ENCODE measurements at regions not wholly inside any gene's neighbourhood (a gene's known extent, or its start where the extent isn't known, plus 50 kb on each side); places are given as distances from the start of the nearest gene placed in this dataset.

GRCh38 chr6:14031516-14031915, 86.1 kb upstream of the CD83 start:
- no peak for DNase-seq (ENCODE audit: low read depth)

- DNase-seq (ENCODE audit: low read depth), result no peak
Observed at GRCh38 chr6:14035071-14035847, 82.3 kb upstream of the CD83 start.

GRCh38 chr6:14035874-14036273, 81.7 kb upstream of the CD83 start:
- DNase-seq (ENCODE audit: low read depth), result no peak

DNA sequence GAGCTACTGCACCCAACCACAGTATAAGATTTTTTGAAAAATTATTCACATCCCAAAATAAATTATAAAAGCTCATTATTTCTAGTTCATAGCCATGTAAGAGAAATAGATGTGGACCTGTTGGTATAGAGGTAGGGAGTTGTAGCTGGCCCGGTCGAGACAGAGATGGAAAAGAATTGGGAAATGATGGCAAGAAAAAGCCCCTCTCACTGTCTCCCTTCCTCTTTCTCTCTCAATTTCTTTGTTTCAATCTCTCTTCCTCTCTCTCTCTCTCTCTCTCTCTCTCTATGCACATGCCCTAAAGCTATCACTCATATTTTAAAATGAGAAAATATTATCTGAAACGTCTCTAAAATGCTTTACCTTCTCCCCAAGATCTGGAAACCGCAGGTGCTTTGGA, 80.7 kb upstream of the CD83 start:
- DNase-seq (ENCODE audit: low read depth), result no peak

DNA sequence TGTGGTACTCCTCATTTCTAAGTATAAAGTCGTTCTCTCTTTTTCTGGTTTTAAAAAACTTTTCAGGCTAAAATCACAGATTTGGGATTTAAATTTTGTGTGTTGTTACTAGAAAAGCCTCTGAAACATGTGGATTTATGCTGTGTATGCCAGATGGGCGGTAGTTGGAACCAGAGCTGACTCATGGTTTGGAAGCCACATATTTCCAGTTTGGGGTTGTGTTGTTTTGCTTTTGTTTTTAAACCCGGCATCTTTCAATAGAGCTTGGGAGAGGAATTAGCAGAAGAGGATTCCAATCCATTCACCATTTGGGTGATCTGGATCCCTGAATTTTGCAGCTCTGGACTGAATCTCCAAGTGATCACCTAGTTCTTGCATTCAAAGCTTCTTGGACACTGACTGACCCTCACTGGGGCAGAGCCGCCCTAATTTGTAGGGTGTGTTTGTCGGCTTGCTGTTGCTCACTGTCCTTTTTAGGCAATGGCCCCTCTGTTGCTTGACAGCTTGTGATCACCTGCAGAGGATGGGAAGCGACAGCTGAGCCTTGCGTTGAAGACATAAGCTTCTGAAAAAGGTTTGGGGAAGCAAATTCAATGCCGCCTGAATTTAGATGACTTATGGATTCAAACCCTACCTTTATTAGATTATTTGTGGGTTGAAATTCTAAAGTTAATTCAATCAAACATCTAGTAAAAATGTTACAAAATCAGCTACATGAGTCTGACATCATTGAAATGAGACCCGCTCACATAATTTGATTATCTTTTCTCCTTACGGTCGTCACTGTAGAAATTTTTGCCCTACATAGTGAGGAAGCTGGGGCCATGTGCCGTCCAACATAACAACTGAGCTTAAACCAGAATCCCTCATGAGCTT, 79.9 kb upstream of the CD83 start:
- peak; percentile 39 for DNase-seq (ENCODE audit: low read depth)

GRCh38 chr6:14038467-14039437, 78.8 kb upstream of the CD83 start:
- DNase-seq (ENCODE audit: low read depth), result no peak

GRCh38 chr6:14040042-14040441, 77.5 kb upstream of the CD83 start:
- DNase-seq (ENCODE audit: low read depth), result no peak

DNA sequence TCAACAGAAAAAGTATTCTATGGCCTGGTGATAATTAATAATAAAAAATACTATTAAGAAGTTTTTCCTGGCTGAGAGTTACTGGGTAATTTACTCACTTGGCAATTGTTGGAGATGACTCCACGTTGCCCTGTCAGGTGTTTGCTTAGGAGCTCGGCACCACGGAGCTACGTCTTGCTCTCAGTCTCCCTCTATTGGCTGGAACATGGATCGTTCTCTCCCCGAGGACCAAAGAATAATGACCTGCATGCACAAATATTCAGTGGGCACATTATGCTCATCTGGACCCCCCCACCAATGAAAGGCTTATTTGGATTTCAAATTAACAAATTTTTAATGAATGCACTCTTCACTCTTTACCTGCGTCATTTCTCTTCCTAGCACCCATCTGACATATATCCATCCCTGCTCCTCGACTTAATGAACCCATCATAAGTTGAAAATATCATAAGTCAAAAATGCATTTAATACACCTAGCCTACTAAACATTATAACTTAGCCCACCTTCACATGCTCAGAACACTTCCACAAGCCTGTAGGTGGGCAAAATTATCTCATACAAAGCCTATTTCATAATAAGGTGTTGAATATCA, 71.0 kb upstream of the CD83 start:
- no peak for DNase-seq (ENCODE audit: low read depth)

GRCh38 chr6:14047151-14047740, 70.3 kb upstream of the CD83 start:
- no peak for DNase-seq (ENCODE audit: low read depth)

- DNase-seq (ENCODE audit: low read depth), result no peak
Observed at GRCh38 chr6:14048837-14049236, 68.7 kb upstream of the CD83 start.

DNA sequence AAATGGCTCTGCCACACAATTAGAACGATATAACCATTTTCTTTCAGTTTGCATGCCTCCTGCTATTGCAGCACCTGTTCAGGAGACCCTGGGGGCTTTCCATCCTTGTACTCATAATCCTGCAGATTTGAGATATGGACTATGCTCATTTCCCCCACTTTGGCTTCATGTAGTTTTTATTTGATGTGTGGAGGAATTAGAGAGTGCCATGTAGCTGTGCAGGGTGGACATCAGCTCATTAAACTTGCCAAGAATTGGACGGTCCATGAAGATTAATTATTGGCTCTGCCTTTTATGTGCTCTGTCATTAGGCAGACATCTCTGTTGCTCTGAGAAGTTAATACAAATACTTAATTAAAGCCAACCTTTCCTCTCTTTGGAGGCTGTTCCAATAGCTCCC, 66.2 kb upstream of the CD83 start:
- no peak for DNase-seq (ENCODE audit: low read depth)

DNA sequence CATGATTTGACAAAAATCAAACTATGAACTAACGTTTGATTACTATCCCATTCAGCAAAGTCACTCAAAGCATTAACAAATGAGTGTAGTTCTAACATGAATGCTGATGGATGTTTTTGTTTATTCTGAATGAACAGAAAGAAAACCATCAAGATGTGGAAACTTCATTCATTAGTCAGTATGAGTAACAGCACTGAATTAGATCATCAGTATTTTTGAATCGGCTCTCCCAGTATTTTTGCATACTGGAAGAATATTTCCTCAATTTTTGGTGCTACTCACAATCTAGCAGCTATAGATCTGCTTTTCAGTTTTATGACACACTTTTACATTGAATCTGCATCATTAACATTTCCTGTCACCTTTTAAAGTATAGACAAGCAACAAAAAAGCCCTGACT, 63.8 kb upstream of the CD83 start:
- DNase-seq (ENCODE audit: low read depth), result no peak

GRCh38 chr6:14055541-14055940, 62.0 kb upstream of the CD83 start:
- DNase-seq (ENCODE audit: low read depth), result no peak

- no peak for DNase-seq (ENCODE audit: low read depth)
Observed at GRCh38 chr6:14058029-14058695, 59.4 kb upstream of the CD83 start.

- no peak for DNase-seq (ENCODE audit: low read depth)
Observed at GRCh38 chr6:14058735-14059134, 58.8 kb upstream of the CD83 start.

- DNase-seq (ENCODE audit: low read depth), result no peak
Observed at GRCh38 chr6:14059791-14060436, 57.7 kb upstream of the CD83 start.

DNA sequence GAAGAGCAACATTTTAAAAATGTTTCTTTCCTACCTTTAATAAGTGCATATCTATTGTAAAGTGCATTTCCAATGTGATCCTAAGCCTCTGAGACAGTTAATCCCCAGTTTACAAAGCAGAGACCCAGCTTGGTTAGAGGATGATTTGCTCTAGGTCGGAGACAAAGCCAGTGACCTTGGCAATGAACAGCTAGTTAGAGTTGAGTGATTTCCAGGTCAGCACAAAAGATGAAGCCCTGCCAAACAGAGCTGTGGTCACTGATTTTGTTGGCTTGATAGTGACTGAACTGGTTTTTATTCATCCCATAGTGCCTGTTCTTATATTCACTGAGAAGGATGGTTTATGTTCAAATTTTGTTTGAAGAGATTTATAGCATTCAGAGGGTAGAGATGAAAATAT, 56.6 kb upstream of the CD83 start:
- DNase-seq (ENCODE audit: low read depth), result no peak

DNA sequence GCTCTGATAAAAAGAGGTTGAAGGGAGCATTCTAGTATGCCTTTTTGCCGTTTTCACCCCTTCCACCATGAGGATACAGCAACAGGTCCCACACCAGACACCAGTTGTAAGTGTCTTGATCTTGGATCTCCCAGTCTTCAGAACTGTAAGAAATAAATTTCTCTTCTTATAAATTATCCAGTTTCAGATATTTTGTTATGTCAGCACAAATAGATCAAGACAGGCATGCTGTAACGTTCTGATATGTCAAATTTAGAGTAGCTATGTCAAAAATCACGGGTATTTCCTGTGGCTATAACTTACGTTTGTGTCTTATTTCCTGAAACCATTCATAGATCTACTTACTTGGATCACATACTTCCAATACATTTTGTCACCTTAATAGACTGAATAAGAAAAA, 55.9 kb upstream of the CD83 start:
- no peak for DNase-seq (ENCODE audit: low read depth)

DNA sequence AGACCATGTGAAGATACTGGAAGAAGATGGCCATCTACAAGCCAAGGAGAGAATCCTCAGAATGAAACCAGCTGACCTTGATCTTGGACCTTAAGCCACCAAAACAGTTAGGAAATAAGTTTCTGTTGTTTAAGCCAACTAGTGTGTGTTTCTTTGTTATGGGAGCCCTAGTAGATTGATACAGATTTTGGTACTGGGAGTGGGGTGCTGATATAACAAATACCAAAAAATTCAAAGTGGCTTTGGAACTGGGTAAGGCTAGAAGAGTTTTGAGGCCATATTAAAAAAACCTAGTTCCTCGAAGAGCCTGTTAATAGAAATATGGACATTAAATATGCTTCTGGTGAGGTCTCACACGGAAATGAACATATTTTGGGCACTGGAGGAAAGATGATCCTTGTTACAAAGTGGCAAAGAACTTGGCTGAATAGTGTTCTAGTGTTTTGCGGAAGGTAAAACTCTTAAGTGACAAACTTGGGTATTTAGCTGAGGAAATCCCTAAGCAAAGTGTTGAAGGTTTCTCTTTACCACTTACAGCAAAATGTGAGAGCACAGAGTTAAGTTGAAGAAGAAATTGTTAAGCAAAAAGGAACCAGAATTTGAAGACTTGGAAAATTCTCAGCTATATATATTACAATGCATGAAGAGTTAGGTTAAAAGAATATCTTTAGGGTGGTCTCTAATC, 55.1 kb upstream of the CD83 start:
- DNase-seq (ENCODE audit: low read depth), result no peak

Measured in forelimb muscle (tissue), 1 donor.